IMR-90 (cell line): ENCODE measurements at regions not wholly inside any gene's neighbourhood (a gene's known extent, or its start where the extent isn't known, plus 50 kb on each side); places are given as distances from the start of the nearest gene placed in this dataset.

Experiments
- ATAC-seq: fragments of 200-7000 bp; cut with Tn5 transposase; 2 replicates; pipeline ENCODE4 v1.9.1; 2020; ENCODE audit warnings: low read depth, mild to moderate bottlenecking, moderate library complexity
- BruUV-seq: library from RNA; stranded (reverse); fragments of 400-500 nt; replicated peaks from 2 replicates; lab custom pipeline; 2021; lab: Mats Ljungman, UMichigan
- CTCF ChIA-PET: fragments of 300-600 bp; formaldehyde crosslinking; extraction: SDS; loops from one replicate; lab custom pipeline; 2021; ENCODE audit warnings: antibody characterized with exemption; lab: Yijun Ruan, JAX
- POLR2A ChIA-PET: fragments of 300-600 bp; sonication (Branson Sonifier 250); formaldehyde crosslinking; loops from one replicate; lab custom pipeline; 2022; ENCODE audit warnings: antibody characterized with exemption; ENCODE audit not compliant: unreplicated experiment; lab: Charles Lee
- DNase-seq: peaks from one replicate; pipeline ENCODE4 v3.0.0; 2013
- H2AFZ ChIP-seq: replicated peaks from 2 replicates; pipeline ENCODE3; 2013; ENCODE audit warnings: low read length, mild to moderate bottlenecking; ENCODE audit not compliant: poor library complexity
- H2AK5ac ChIP-seq: 2 replicates; pipeline ENCODE4 v1.6.1; 2013; ENCODE audit warnings: low read depth, low read length, inconsistent platforms
- H2AK9ac ChIP-seq: replicated peaks from 2 replicates; pipeline ENCODE3; 2013; ENCODE audit warnings: mild to moderate bottlenecking, low read depth, low read length, moderate library complexity; ENCODE audit not compliant: poor library complexity
- H2BK120ac ChIP-seq: 2 replicates; pipeline ENCODE4 v1.6.1; 2013; ENCODE audit warnings: low read depth, low read length, inconsistent platforms
- H2BK15ac ChIP-seq: 3 replicates; pipeline ENCODE4 v1.6.1; 2013; ENCODE audit warnings: low read depth, low read length, inconsistent platforms
- H2BK20ac ChIP-seq: 2 replicates; pipeline ENCODE4 v1.6.1; 2013; ENCODE audit warnings: low read depth, mild to moderate bottlenecking, inconsistent platforms, low read length, moderate library complexity
- H2BK5ac ChIP-seq: 2 replicates; pipeline ENCODE4 v1.6.1; 2013; ENCODE audit warnings: mild to moderate bottlenecking, low read depth, low read length, inconsistent platforms; ENCODE audit not compliant: poor library complexity, severe bottlenecking
- H3K14ac ChIP-seq: replicated peaks from 2 replicates; pipeline ENCODE4 v1.6.1; 2013; ENCODE audit warnings: low read depth, low read length, inconsistent platforms
- H3K18ac ChIP-seq: 2 replicates; pipeline ENCODE4 v1.6.1; 2013; ENCODE audit warnings: low read depth, low read length, control low read depth
- H3K23ac ChIP-seq: 2 replicates; pipeline ENCODE4 v1.6.1; 2013; ENCODE audit warnings: low read depth, low read length, inconsistent platforms
- H3K27ac ChIP-seq: 2 replicates; pipeline ENCODE4 v1.5.1; 2013; ENCODE audit warnings: mild to moderate bottlenecking, control low read depth, low read length; ENCODE audit not compliant: insufficient read depth
- H3K27me3 ChIP-seq: 2 replicates; pipeline ENCODE4 v1.6.1; 2013; ENCODE audit warnings: low read length; ENCODE audit not compliant: control insufficient read depth, insufficient read depth
- H3K36me3 ChIP-seq: 2 replicates; pipeline ENCODE4 v1.6.1; 2013; ENCODE audit warnings: low read length, mixed read lengths; ENCODE audit not compliant: control insufficient read depth, insufficient read depth
- H3K4ac ChIP-seq: 2 replicates; pipeline ENCODE4 v1.6.1; 2013; ENCODE audit warnings: low read depth, low read length, inconsistent platforms
- H3K4me1 ChIP-seq: 2 replicates; pipeline ENCODE4 v1.6.1; 2013; ENCODE audit warnings: low read length, mixed read lengths; ENCODE audit not compliant: control insufficient read depth, insufficient read depth
- H3K4me2 ChIP-seq: 2 replicates; pipeline ENCODE4 v1.6.1; 2013; ENCODE audit warnings: low read depth, mild to moderate bottlenecking, control low read depth, low read length, moderate library complexity
- H3K4me3 ChIP-seq: 2 replicates; pipeline ENCODE4 v1.5.1; 2013; ENCODE audit warnings: low read depth, mild to moderate bottlenecking, control low read depth, low read length, moderate library complexity; ENCODE audit not compliant: insufficient read depth
- H3K56ac ChIP-seq: 2 replicates; pipeline ENCODE4 v1.6.1; 2013; ENCODE audit warnings: low read length, inconsistent platforms; ENCODE audit not compliant: insufficient read depth; ENCODE audit errors: extremely low read depth
- H3K79me1 ChIP-seq, 2 experiments: 2 replicates each; pipeline ENCODE4 v1.6.1; 2013; ENCODE audit warnings: low read length in 2 of 2, inconsistent platforms in 1 of 2, low read depth in 1 of 2
- H3K9ac ChIP-seq: 2 replicates; pipeline ENCODE4 v1.6.1; 2013; ENCODE audit warnings: low read depth, low read length, control low read depth
- H3K9me1 ChIP-seq: 2 replicates; pipeline ENCODE4 v1.6.1; 2013; ENCODE audit warnings: low read length, inconsistent platforms; ENCODE audit not compliant: insufficient read depth
- H3K9me3 ChIP-seq: 2 replicates; pipeline ENCODE4 v1.6.1; 2013; ENCODE audit warnings: low read length; ENCODE audit not compliant: control insufficient read depth, insufficient read depth
- H4K20me1 ChIP-seq: 2 replicates; pipeline ENCODE4 v1.6.1; 2013; ENCODE audit warnings: low read length, inconsistent platforms; ENCODE audit not compliant: insufficient read depth
- H4K5ac ChIP-seq: 2 replicates; pipeline ENCODE4 v1.6.1; 2013; ENCODE audit warnings: mild to moderate bottlenecking, low read depth, low read length, control low read depth
- H4K8ac ChIP-seq, 2 experiments: 2 replicates each; pipeline ENCODE4 v1.6.1; 2013; ENCODE audit warnings: low read depth in 2 of 2, low read length in 2 of 2, control low read depth in 1 of 2, inconsistent platforms in 1 of 2
- H4K91ac ChIP-seq: 2 replicates; pipeline ENCODE4 v1.6.1; 2013; ENCODE audit warnings: low read depth, low read length, inconsistent platforms; ENCODE audit not compliant: insufficient read depth
- BHLHE40 ChIP-seq: fragments of 150-350 bp; IDR thresholded peaks from 2 replicates; pipeline ENCODE4 v1.6.1; 2016; ENCODE audit warnings: mild to moderate bottlenecking, low read depth, low read length
- WGBS, 2 experiments: methylation state at CpG; one replicate each; pipeline versions ENCODE4 v1.1.5 to v1.1.7; 2013; ENCODE audit warnings: missing lambda C conversion rate in 2 of 2; ENCODE audit not compliant: insufficient read length in 1 of 2; ENCODE audit errors: extremely low coverage in 2 of 2; 5-methylcytosine and 5-hydroxymethylcytosine counted together
- dilution Hi-C: fragments of 300-500 bp; cut with HindIII; formaldehyde crosslinking; loops from one replicate; pipeline ENCODE4 v1.14.3; 2018; ENCODE audit warnings: low sequenced_read_pairs; ENCODE audit not compliant: unreplicated experiment
- in situ Hi-C: fragments of 300-500 bp; cut with MboI; formaldehyde crosslinking; loops from 3 replicates; pipeline ENCODE4 v1.14.3; 2019; ENCODE audit warnings: low sequenced_read_pairs, inconsistent platforms, mixed read lengths
- intact Hi-C: fragments of 100-400 bp; cut with micrococcal nuclease; formaldehyde crosslinking; loops from 2 replicates; pipeline ENCODE4 v1.10.0; 2022
- TF ChIP-seq, protein P1 (sequence below): fragments of 150-350 bp; IDR thresholded peaks from 2 replicates; pipeline ENCODE4 v1.6.1; 2017; ENCODE audit warnings: mild to moderate bottlenecking, antibody characterized with exemption, low read length, low read depth

DNA sequence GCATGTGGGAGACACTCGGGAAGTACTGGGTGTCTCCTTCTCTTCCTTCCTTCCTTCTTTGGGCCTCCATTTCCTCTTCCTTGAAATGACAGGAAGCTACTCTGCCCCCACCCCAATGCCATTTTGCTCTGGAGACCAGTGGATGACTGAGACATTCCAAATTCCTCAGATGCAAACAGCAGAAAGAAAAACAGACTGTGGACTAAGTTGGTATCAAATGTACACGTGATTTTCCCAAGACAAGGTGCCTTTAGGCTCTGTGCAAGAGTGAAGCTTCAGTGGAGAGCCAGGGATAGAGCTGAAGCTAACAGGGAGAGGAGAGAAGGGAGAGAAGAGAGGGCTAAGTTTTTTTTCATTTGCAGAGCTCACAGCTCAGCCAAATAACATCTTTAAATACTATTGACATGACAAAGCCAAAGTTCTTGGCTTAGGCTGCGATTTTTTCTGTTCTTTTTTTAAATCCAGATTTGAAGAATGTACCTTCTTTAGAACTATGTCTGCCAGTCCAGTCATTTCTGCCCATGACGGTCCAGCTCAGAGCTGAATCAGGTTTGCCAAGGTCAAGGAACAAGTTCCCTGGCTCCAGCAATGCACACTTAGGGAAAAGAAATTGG is 84.5 kb upstream of the LCLAT1 start:
- BruUV-seq = no TSS peak
- Histone ChIP-seq H3K27me3 (no peaks in the 10 kb centered on the region), H2BK120ac (peak overlapping the region; percentile 97), H3K4ac (peak overlapping the region; percentile 97), H2AFZ (peak overlapping the region; percentile 74), H3K9ac (peak overlapping the region; percentile 55), H3K14ac (peak overlapping the region; percentile 90), H3K4me3 (no peak overlapping the region), H3K9me1 (peaks cover 33% of the 10 kb centered on the region), H2AK5ac (peak overlapping the region; percentile 93), H2AK9ac (peak overlapping the region; percentile 50), H3K36me3 (no peaks in the 10 kb centered on the region), H4K91ac (peak overlapping the region; percentile 98), H3K27ac (peak overlapping the region; percentile 83), H3K23ac (peak overlapping the region; percentile 89), H3K9me3 (peaks cover 2% of the 10 kb centered on the region; the same call in 1 of the 2 replicates), H3K4me2 (peak overlapping the region; percentile 2; the same call in 1 of the 2 replicates), H2BK5ac (peak overlapping the region; percentile 94), H4K8ac (peak overlapping the region; percentile 81 to 85), H3K56ac (peak overlapping the region; percentile 75), H4K20me1 (no peaks in the 10 kb centered on the region), H3K79me1 (peaks cover 0 to 31% of the 10 kb centered on the region in 2 experiments; a peak in 3 of 4 replicates), H3K4me1 (peaks cover 40% of the 10 kb centered on the region), H3K18ac (peak overlapping the region; percentile 95), H2BK20ac (peak overlapping the region; percentile 97), H2BK15ac (peak overlapping the region; percentile 92), H4K5ac (peak overlapping the region; percentile 92)
- ATAC-seq (peak; percentile 68), DNase-seq (peak; percentile 70)
- WGBS, 2 experiments = no CpG with 5 or more reads among the region's 4 CpGs
- ChIA-PET POLR2A (no interaction called here), CTCF (no interaction called here)
- dilution Hi-C loops = no loop called here
- TF ChIP-seq, protein P1, sequence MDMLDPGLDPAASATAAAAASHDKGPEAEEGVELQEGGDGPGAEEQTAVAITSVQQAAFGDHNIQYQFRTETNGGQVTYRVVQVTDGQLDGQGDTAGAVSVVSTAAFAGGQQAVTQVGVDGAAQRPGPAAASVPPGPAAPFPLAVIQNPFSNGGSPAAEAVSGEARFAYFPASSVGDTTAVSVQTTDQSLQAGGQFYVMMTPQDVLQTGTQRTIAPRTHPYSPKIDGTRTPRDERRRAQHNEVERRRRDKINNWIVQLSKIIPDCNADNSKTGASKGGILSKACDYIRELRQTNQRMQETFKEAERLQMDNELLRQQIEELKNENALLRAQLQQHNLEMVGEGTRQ = no peak
- TF ChIP-seq BHLHE40 = 0 out of 2 replicates have a peak, but pooled peaks have one; percentile 23
- intact Hi-C loops = loop anchor here (2.0 kb wide), 1 partner anchor 62 kb away; no protein-coding TSS in a partner anchor
- in situ Hi-C loops = no loop called here
